Activated naive CD4-positive, alpha-beta T cell treated with anti-CD3 and anti-CD28 coated beads for 36 hours (primary cell): ENCODE measurements at regions not wholly inside any gene's neighbourhood (a gene's known extent, or its start where the extent isn't known, plus 50 kb on each side); places are given as distances from the start of the nearest gene placed in this dataset.
"Not testable (repeated sequence)": the region's sequence is repeated elsewhere in the genome, so short reads cannot be mapped to it uniquely, and the experiment has no call there.

Experiments
- CTCF ChIA-PET: fragments of 350-600 bp; sonication (Branson Sonifier 250); formaldehyde crosslinking; loops from one replicate; lab custom pipeline; 2021; ENCODE audit warnings: antibody characterized with exemption; lab: Charles Lee
- DNase-seq: peaks from one replicate; pipeline ENCODE4 v3.0.0-alpha.2; 2020
- H3K27ac Mint-ChIP-seq: one replicate; pipeline ENCODE4 v1.8.0; 2021; ENCODE audit warnings: mild to moderate bottlenecking, mixed read lengths
- H3K27me3 Mint-ChIP-seq: one replicate; pipeline ENCODE4 v1.8.0; 2021; ENCODE audit warnings: low read depth, mixed read lengths
- H3K36me3 Mint-ChIP-seq: one replicate; pipeline ENCODE4 v1.8.0; 2021; ENCODE audit warnings: low read depth, mixed read lengths
- H3K4me1 Mint-ChIP-seq: one replicate; pipeline ENCODE4 v1.8.0; 2021; ENCODE audit warnings: low read depth, mixed read lengths
- H3K4me3 Mint-ChIP-seq: one replicate; pipeline ENCODE4 v1.8.0; 2021; ENCODE audit warnings: mild to moderate bottlenecking, moderate library complexity, mixed read lengths
- H3K9me3 Mint-ChIP-seq: one replicate; pipeline ENCODE4 v1.8.0; 2021; ENCODE audit warnings: mixed read lengths
- intact Hi-C: fragments of 100-400 bp; cut with micrococcal nuclease; formaldehyde crosslinking; loops from one replicate; pipeline ENCODE4 v1.15.1; 2023

DNA sequence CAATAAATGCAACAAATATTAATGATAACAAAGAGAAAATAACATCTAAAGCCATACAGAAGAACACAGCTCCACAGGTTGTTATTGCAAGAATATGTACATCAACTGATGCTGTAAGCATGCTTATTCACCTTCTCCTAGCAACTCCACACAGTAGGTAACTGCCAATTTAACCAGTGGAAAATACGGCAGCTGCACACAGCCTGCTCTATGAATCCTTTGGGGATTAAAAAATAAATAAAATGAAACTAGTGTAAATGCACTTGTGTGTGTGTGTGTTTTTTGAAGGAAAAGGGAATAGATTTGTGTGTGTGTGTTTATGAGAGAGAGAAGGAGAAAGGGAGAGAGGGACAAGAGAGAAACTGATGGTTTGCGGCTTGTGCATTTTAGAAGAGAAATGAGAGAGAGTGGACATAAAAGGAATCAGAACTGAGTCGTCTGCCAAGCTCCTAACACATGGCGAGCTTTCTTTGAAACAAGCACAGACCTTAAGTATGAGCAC, 96.2 kb upstream of the PDE1A start:
- Mint-ChIP-seq H3K36me3 (no peaks in the 10 kb centered on the region), H3K4me3 (no peak overlapping the region), H3K27me3 (peaks cover 10% of the 10 kb centered on the region), H3K4me1 (no peaks in the 10 kb centered on the region), H3K27ac (no peak overlapping the region), H3K9me3 (no peaks in the 10 kb centered on the region)
- intact Hi-C loops, result no loop called here
- CTCF ChIA-PET, result no interaction called here
- DNase-seq, result no peak

DNA sequence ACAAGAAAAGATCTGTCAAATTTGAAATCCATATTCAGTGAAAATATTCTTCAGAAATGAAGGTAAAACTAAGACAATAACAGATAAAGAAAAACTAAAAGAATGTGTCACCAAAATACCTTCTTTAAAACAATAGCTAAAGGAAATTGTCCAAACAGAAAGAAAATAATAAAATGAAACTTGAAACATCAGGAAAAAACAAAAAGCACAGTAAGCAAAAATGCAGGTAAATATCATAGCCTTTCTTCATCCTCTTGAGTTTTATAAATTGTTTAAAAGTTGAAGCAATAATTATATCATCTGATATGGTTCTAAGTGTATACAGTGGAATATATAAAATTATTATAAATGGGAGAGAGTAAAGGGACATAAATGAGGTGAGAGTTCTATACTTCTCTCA, 103.8 kb upstream of the PDE1A start:
- CTCF ChIA-PET, result no interaction called here
- DNase-seq, result no peak
- intact Hi-C loops, result no loop called here
- H3K27me3 Mint-ChIP-seq, result no peaks in the 10 kb centered on the region
- H3K4me1 Mint-ChIP-seq, result no peaks in the 10 kb centered on the region
- no peak overlapping the region for H3K27ac Mint-ChIP-seq
- H3K4me3 Mint-ChIP-seq, result no peak overlapping the region
- H3K9me3 Mint-ChIP-seq, result no peaks in the 10 kb centered on the region
- no peaks in the 10 kb centered on the region for H3K36me3 Mint-ChIP-seq

DNA sequence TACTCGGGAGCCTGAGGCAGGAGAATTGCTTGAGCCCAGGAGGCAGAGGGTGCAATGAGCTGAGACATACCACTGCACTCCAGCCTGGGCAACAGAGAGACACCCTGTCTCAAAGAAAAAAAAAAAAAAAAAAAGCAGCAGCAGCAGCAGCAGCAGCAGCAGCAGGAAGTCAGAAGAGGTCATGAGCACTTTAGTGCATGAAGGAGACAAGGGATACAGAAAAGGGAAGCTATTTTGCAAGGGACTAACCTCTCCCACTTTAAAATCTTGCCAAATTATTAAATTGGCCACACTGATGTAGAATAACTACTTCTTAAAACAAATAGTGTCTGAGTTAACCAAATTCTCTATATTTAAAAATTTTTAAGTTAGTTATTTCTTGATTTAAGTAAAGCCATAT, 113.4 kb upstream of the PDE1A start:
- Mint-ChIP-seq H3K4me3 (no peak overlapping the region), H3K4me1 (no peaks in the 10 kb centered on the region), H3K36me3 (no peaks in the 10 kb centered on the region), H3K27me3 (no peaks in the 10 kb centered on the region), H3K9me3 (no peaks in the 10 kb centered on the region), H3K27ac (no peak overlapping the region)
- no peak for DNase-seq
- intact Hi-C loops, result no loop called here
- CTCF ChIA-PET, result interaction anchor here (0.6 kb wide), 1 partner anchor 411 kb away, joined by 4 read pairs; no protein-coding TSS in a partner anchor

GRCh38 chr2:182541268-182541667, 114.4 kb upstream of the PDE1A start:
- intact Hi-C loops, result no loop called here
- no peak overlapping the region for H3K4me3 Mint-ChIP-seq
- no peak overlapping the region for H3K27ac Mint-ChIP-seq
- CTCF ChIA-PET, result no interaction called here
- no peak for DNase-seq
- no peaks in the 10 kb centered on the region for H3K4me1 Mint-ChIP-seq
- H3K36me3 Mint-ChIP-seq, result no peaks in the 10 kb centered on the region
- peaks cover 2% of the 10 kb centered on the region for H3K27me3 Mint-ChIP-seq
- no peaks in the 10 kb centered on the region for H3K9me3 Mint-ChIP-seq

GRCh38 chr2:182542501-182543258, 115.8 kb upstream of the PDE1A start:
- DNase-seq, result no peak
- CTCF ChIA-PET, result no interaction called here
- intact Hi-C loops, result no loop called here
- H3K4me3 Mint-ChIP-seq, result no peak overlapping the region
- peaks cover 2% of the 10 kb centered on the region for H3K27me3 Mint-ChIP-seq
- no peaks in the 10 kb centered on the region for H3K4me1 Mint-ChIP-seq
- no peak overlapping the region for H3K27ac Mint-ChIP-seq
- no peaks in the 10 kb centered on the region for H3K9me3 Mint-ChIP-seq
- no peaks in the 10 kb centered on the region for H3K36me3 Mint-ChIP-seq

- H3K4me1 Mint-ChIP-seq, result no peaks in the 10 kb centered on the region
- intact Hi-C loops, result no loop called here
- DNase-seq, result no peak
- no peak overlapping the region for H3K4me3 Mint-ChIP-seq
- no peaks in the 10 kb centered on the region for H3K36me3 Mint-ChIP-seq
- no peaks in the 10 kb centered on the region for H3K9me3 Mint-ChIP-seq
- no peak overlapping the region for H3K27ac Mint-ChIP-seq
- CTCF ChIA-PET, result no interaction called here
- H3K27me3 Mint-ChIP-seq, result peaks cover 2% of the 10 kb centered on the region
These were observed 117.1 kb upstream of the PDE1A start for GRCh38 chr2:182543741-182544525.

DNA sequence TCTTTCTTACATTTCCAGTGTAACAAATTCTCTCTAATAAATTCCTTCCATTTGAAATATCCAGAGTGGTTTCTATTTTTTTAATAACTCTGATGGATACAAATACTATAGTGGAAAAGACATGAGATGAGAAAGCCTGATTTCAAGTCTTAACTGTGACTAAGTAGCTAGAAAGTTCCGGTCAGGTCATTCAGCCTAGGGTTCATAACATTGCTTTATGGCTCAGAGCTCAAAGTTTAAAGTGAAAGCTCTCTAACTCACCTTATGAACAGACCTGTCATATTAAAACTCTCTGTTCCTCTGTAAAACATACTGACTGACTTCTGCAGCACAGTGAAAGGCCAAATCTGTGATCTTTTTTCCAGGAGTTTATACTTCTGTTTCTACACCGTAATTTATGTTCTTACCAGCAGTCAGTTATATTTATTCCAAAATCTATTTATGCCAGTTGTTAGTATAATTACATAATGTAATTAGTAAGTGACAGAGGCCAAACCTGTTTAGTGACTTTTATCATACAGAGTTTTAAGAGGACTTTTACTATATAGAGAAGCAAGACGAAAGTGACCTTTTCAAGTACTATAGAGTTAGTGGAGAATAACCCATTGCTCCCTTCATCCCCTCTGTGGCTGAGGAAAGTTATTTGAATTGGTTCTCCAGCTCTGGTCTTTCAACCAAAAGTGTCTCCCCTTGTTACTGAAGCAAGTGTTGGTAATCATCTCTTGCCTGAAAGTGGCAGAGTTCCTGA, 118.8 kb upstream of the PDE1A start:
- no peak for DNase-seq
- Mint-ChIP-seq H3K27me3 (peaks cover 4% of the 10 kb centered on the region), H3K4me3 (no peak overlapping the region), H3K4me1 (no peaks in the 10 kb centered on the region), H3K9me3 (no peaks in the 10 kb centered on the region), H3K27ac (no peak overlapping the region), H3K36me3 (no peaks in the 10 kb centered on the region)
- CTCF ChIA-PET, result no interaction called here
- intact Hi-C loops, result no loop called here

DNA sequence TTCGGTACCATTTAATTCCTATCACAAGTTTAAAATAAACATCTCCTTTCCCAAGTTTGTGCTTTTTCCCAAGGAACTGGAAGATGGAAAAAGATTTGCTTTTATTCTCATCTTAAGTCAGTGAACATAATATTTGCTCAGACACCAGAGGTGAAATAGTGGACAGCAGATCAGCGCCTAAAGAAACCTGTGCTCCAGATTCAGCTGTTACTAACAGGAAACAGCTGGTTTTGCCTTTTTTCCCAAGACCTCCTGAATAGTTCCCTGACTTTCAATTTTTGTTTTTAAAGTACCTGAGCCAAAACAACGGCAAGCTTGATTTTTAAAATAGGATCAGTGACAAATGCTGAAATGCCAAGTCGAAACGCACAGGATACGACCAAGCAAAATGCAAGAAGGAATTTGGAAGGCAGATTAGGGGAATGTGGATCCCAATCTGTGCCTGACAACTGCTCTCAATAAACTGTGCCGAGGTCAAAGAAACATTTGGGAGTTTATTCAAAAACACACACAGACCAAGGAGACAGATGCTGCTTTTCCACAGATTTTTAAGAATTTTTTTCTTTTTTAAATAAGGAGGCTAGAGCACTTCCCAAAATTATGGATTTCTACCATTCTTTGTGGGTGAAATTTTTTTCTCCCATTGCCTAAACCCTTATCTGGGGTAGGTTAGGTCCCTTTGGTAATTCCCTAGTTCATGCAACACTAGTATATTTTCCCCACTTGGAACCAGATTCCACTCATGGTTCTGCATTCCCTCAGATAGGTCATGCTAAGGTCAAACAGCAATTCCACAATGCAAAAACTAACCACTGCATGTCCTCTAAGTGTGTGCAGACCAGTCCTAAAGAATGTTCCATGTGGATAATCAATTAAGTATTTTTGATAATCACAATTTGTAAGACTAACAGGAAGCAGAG, 121.5 kb upstream of the PDE1A start:
- Mint-ChIP-seq H3K27ac (no peak overlapping the region), H3K4me3 (no peak overlapping the region), H3K4me1 (no peaks in the 10 kb centered on the region), H3K36me3 (no peaks in the 10 kb centered on the region), H3K27me3 (peaks cover 5% of the 10 kb centered on the region), H3K9me3 (no peaks in the 10 kb centered on the region)
- no peak for DNase-seq
- CTCF ChIA-PET, result no interaction called here
- intact Hi-C loops, result no loop called here

- intact Hi-C loops, result no loop called here
- no peaks in the 10 kb centered on the region for H3K9me3 Mint-ChIP-seq
- no peaks in the 10 kb centered on the region for H3K4me1 Mint-ChIP-seq
- H3K27me3 Mint-ChIP-seq, result peaks cover 5% of the 10 kb centered on the region
- H3K4me3 Mint-ChIP-seq, result no peak overlapping the region
- CTCF ChIA-PET, result no interaction called here
- H3K27ac Mint-ChIP-seq, result no peak overlapping the region
- no peaks in the 10 kb centered on the region for H3K36me3 Mint-ChIP-seq
- DNase-seq, result no peak
These were observed 123.4 kb upstream of the PDE1A start for GRCh38 chr2:182550234-182550633.

DNA sequence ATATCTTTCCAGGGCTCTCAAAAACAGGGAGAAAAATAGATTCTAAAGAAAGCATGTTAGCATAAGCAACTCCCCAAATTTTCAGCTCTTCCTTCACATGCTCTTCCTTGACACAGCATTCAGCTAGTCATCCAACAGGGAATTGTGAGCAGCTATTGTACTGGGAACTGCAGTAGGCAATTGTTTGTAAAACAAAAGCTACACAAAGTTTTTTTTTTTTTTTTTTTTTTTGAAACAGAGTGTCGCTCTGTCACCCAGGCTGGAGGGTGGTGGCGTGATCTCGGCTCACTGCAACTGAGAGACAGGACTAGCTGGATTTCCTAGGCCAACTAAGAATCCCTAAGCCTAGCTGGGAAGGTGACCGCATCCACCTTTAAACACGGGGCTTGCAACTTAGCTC, 125.4 kb upstream of the PDE1A start:
- H3K4me1 Mint-ChIP-seq, H3K27me3 Mint-ChIP-seq, DNase-seq, H3K9me3 Mint-ChIP-seq, CTCF ChIA-PET, H3K4me3 Mint-ChIP-seq, H3K36me3 Mint-ChIP-seq, H3K27ac Mint-ChIP-seq, intact Hi-C loops: not testable (repeated sequence)

DNA sequence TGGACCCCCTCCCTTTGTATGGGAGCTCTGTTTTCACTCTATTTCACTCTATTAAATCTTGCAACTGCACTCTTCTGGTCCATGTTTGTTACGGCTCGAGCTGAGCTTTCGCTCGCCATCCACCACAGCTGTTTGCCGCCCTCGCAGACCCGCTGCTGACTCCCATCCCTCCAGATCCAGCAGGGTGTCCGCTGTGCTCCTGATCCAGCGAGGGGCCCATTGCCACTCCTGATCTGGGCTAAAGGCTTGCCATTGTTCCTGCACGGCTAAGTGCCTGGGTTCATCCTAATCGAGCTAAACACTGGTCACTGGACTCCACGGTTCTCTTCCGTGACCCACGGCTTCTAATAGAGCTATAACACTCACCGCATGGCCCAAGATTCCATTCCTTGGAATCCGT, 125.9 kb upstream of the PDE1A start:
- DNase-seq, H3K4me1 Mint-ChIP-seq, H3K9me3 Mint-ChIP-seq, H3K27ac Mint-ChIP-seq, intact Hi-C loops, H3K27me3 Mint-ChIP-seq, H3K4me3 Mint-ChIP-seq, H3K36me3 Mint-ChIP-seq, CTCF ChIA-PET: not testable (repeated sequence)

- no peak overlapping the region for H3K4me3 Mint-ChIP-seq
- H3K27ac Mint-ChIP-seq, result no peak overlapping the region
- CTCF ChIA-PET, result no interaction called here
- intact Hi-C loops, result no loop called here
- no peaks in the 10 kb centered on the region for H3K4me1 Mint-ChIP-seq
- DNase-seq, result no peak
- H3K36me3 Mint-ChIP-seq, result no peaks in the 10 kb centered on the region
- H3K9me3 Mint-ChIP-seq, result no peaks in the 10 kb centered on the region
- peaks cover 3% of the 10 kb centered on the region for H3K27me3 Mint-ChIP-seq
These were observed 126.6 kb upstream of the PDE1A start for GRCh38 chr2:182553483-182553882.
